ENCODE measurements at regions not wholly inside any gene's neighbourhood (a gene's known extent, or its start where the extent isn't known, plus 50 kb on each side); places are given as distances from the start of the nearest gene placed in this dataset.

DNA sequence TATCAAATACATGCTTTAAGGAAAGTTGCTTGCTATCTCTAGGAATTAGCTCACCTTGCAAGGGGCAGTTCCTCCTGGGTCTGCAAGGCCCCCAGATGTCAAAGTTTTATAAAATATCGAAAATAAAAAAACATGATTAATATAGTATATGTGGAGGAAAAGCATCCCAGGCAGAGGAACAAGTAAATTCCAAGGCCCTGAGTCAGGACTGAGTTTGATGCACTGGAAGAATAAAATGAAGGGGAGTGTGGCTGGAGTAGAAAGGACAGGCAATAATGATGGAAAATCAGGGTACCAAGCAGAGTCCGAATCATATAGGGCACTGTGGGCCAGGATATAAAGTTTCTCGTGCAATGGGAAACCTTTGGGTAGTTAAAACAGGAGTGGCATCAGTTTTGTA is 112.4 kb upstream of the EEPD1 start:
- Histone ChIP-seq H3K27me3 (replicated peaks; ENCODE audit: control insufficient read depth, insufficient read depth, low read length) (no peaks in the 10 kb centered on the region), H3K4me3 (ENCODE audit: low read depth, low read length) (no peak overlapping the region), H3K9me3 (no peaks in the 10 kb centered on the region), H3K36me3 (ENCODE audit: control insufficient read depth, insufficient read depth, low read length) (no peaks in the 10 kb centered on the region), H3K4me1 (0 out of 2 replicates have a peak, but pooled peaks cover 3% of the 10 kb centered on the region)
- no peaks in the 10 kb centered on the region for H3K9me3 Mint-ChIP-seq (ENCODE audit: unreplicated experiment)
- peaks cover 18% of the 10 kb centered on the region for H3K27me3 Mint-ChIP-seq (ENCODE audit: insufficient read depth, unreplicated experiment)
- H3K27ac Mint-ChIP-seq (ENCODE audit: unreplicated experiment): no peak overlapping the region
- POLR2A ChIA-PET: no interaction called here
- no peak for DNase-seq
- CTCF ChIA-PET: no interaction called here
- TF ChIP-seq, protein P1, sequence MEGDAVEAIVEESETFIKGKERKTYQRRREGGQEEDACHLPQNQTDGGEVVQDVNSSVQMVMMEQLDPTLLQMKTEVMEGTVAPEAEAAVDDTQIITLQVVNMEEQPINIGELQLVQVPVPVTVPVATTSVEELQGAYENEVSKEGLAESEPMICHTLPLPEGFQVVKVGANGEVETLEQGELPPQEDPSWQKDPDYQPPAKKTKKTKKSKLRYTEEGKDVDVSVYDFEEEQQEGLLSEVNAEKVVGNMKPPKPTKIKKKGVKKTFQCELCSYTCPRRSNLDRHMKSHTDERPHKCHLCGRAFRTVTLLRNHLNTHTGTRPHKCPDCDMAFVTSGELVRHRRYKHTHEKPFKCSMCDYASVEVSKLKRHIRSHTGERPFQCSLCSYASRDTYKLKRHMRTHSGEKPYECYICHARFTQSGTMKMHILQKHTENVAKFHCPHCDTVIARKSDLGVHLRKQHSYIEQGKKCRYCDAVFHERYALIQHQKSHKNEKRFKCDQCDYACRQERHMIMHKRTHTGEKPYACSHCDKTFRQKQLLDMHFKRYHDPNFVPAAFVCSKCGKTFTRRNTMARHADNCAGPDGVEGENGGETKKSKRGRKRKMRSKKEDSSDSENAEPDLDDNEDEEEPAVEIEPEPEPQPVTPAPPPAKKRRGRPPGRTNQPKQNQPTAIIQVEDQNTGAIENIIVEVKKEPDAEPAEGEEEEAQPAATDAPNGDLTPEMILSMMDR (IDR thresholded peaks at IDR 0.05; ENCODE audit: insufficient read depth in 1 of 2, low read depth in 1 of 2, low read length in 1 of 2, severe bottlenecking in 1 of 2, unreplicated experiment in 1 of 2): no peak
- H3K36me3 Mint-ChIP-seq (ENCODE audit: insufficient read depth, unreplicated experiment): no peaks in the 10 kb centered on the region
- BruUV-seq (replicated peaks): no TSS peak
- no peaks in the 10 kb centered on the region for H3K4me1 Mint-ChIP-seq (ENCODE audit: low read depth, unreplicated experiment)
- no peak overlapping the region for H3K4me3 Mint-ChIP-seq (ENCODE audit: unreplicated experiment)
- intact Hi-C loops (cut with micrococcal nuclease; ENCODE audit: unreplicated experiment): no loop called here

DNA sequence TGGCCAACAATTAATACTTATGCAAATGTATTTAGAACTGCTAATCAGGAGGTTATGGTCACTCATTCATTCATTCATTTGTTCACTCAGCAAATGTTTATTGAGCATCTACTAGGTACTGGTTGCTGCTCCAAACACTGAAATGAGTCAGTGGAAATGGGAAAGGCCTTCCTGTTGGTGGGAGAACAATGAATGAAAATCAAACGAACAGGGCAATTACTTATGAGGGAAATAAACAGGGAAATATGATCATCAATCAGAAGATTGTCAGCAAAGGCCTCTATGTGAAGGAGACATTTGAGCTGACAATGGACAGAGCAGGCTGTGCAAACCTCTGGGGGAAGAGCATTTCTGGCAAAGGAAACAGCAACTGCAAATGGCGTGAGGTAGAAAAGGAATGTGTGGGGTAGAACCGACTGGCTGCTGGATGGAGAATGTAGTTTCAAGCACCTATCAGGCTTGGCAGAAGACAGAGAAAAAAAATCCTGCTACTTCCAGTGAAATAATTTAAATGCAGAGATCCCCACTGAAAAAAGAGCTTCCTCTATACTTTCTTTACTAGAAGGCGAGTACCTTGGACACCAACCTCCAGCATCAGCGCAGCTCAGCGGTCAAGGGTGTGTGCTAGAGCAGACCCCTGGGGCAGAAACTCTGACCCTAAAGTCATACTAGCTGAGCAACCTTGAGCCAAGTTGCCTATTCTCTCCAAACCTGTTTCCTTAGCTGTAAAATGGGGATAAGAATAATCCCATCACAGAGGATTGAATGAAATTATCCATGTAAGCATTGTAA is 108.8 kb upstream of the EEPD1 start:
- TF ChIP-seq, protein P1 (IDR thresholded peaks at IDR 0.05; ENCODE audit: insufficient read depth in 1 of 2, low read depth in 1 of 2, low read length in 1 of 2, severe bottlenecking in 1 of 2, unreplicated experiment in 1 of 2): no peak
- intact Hi-C loops (cut with micrococcal nuclease; ENCODE audit: unreplicated experiment): no loop called here
- Mint-ChIP-seq H3K4me1 (ENCODE audit: low read depth, unreplicated experiment) (no peaks in the 10 kb centered on the region), H3K27me3 (ENCODE audit: insufficient read depth, unreplicated experiment) (peaks cover 17% of the 10 kb centered on the region), H3K36me3 (ENCODE audit: insufficient read depth, unreplicated experiment) (no peaks in the 10 kb centered on the region), H3K27ac (ENCODE audit: unreplicated experiment) (no peak overlapping the region), H3K9me3 (ENCODE audit: unreplicated experiment) (no peaks in the 10 kb centered on the region), H3K4me3 (ENCODE audit: unreplicated experiment) (no peak overlapping the region)
- H3K9me3 ChIP-seq: no peaks in the 10 kb centered on the region
- no peak overlapping the region for H3K4me3 ChIP-seq (ENCODE audit: low read depth, low read length)
- no peak for DNase-seq
- no TSS peak for BruUV-seq (replicated peaks)
- POLR2A ChIA-PET: no interaction called here
- H3K36me3 ChIP-seq (ENCODE audit: control insufficient read depth, insufficient read depth, low read length): no peaks in the 10 kb centered on the region
- no peaks in the 10 kb centered on the region for H3K27me3 ChIP-seq (replicated peaks; ENCODE audit: control insufficient read depth, insufficient read depth, low read length)
- 0 out of 2 replicates have a peak, but pooled peaks cover 3% of the 10 kb centered on the region for H3K4me1 ChIP-seq
- CTCF ChIA-PET: no interaction called here

DNA sequence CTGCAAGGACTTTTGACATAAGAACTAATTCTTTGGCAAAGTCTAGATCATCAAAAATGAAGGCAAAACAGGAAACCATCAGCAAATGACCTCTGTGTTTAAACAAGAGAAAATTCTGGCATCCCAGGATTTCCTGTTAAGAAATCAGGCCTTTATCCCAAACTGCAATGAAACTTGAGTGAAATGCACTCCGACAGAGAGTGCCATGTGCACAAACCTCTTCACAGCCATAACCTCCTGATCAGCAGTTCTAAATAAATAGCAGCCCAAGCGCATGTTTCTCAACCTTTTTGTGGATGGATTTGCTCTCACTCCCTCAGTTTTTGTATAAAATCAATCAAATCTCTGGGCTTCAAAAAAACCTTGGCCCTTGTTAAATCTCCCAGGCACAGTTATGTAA is 107.7 kb upstream of the EEPD1 start:
- H3K9me3 ChIP-seq: no peaks in the 10 kb centered on the region
- H3K9me3 Mint-ChIP-seq (ENCODE audit: unreplicated experiment): no peaks in the 10 kb centered on the region
- no TSS peak for BruUV-seq (replicated peaks)
- H3K4me1 Mint-ChIP-seq (ENCODE audit: low read depth, unreplicated experiment): no peaks in the 10 kb centered on the region
- POLR2A ChIA-PET: no interaction called here
- no peak overlapping the region for H3K4me3 ChIP-seq (ENCODE audit: low read depth, low read length)
- no peaks in the 10 kb centered on the region for H3K27me3 ChIP-seq (replicated peaks; ENCODE audit: control insufficient read depth, insufficient read depth, low read length)
- CTCF ChIA-PET: no interaction called here
- TF ChIP-seq, protein P1 (IDR thresholded peaks at IDR 0.05; ENCODE audit: insufficient read depth in 1 of 2, low read depth in 1 of 2, low read length in 1 of 2, severe bottlenecking in 1 of 2, unreplicated experiment in 1 of 2): no peak
- no peak overlapping the region for H3K27ac Mint-ChIP-seq (ENCODE audit: unreplicated experiment)
- H3K4me1 ChIP-seq: no peaks in the 10 kb centered on the region
- no peak overlapping the region for H3K4me3 Mint-ChIP-seq (ENCODE audit: unreplicated experiment)
- intact Hi-C loops (cut with micrococcal nuclease; ENCODE audit: unreplicated experiment): no loop called here
- no peak for DNase-seq
- H3K36me3 Mint-ChIP-seq (ENCODE audit: insufficient read depth, unreplicated experiment): no peaks in the 10 kb centered on the region
- H3K36me3 ChIP-seq (ENCODE audit: control insufficient read depth, insufficient read depth, low read length): no peaks in the 10 kb centered on the region
- peaks cover 12% of the 10 kb centered on the region for H3K27me3 Mint-ChIP-seq (ENCODE audit: insufficient read depth, unreplicated experiment)
